ENCODE measurements at regions not wholly inside any gene's neighbourhood (a gene's known extent, or its start where the extent isn't known, plus 50 kb on each side); places are given as distances from the start of the nearest gene placed in this dataset.
"Not testable (repeated sequence)": the region's sequence is repeated elsewhere in the genome, so short reads cannot be mapped to it uniquely, and the experiment has no call there.

DNA sequence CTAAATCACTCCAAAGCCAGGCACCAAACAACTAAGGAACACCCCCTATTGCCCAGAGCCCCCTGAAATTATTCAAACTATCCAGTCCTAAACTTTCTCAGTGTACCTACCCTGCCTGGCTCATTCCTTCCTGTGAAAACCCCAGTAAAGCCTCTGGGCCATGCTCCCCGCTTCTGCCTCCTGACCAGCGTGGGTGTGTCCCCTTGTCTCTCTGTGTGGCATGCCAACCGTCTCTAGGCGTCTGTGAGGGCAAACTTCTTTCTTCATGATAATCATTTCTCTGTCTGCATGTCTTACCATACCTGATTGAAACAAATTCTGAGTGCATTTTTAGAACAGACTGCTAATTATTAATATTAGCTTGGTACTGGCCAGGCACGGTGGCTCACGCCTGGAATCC lies 75.1 kb upstream of the EPCAM start:
- no peaks in the 10 kb centered on the region for H3K27me3 ChIP-seq
- ATAC-seq (no peak), DNase-seq (no peak)
- intact Hi-C loops (cut with DNase I): no loop called here
- H3K27ac ChIP-seq: no peak overlapping the region
- H3K4me3 ChIP-seq: no peak overlapping the region
- WGBS (ENCODE audit: insufficient coverage, low coverage, low lambda C conversion rate, missing lambda C conversion rate): 74% methylated on average over 6 of the region's 6 CpGs
- H3K36me3 ChIP-seq: no peaks in the 10 kb centered on the region
- TF ChIP-seq POLR2A (IDR thresholded peaks at IDR 0.05): no peak
- TF ChIP-seq, protein P1, sequence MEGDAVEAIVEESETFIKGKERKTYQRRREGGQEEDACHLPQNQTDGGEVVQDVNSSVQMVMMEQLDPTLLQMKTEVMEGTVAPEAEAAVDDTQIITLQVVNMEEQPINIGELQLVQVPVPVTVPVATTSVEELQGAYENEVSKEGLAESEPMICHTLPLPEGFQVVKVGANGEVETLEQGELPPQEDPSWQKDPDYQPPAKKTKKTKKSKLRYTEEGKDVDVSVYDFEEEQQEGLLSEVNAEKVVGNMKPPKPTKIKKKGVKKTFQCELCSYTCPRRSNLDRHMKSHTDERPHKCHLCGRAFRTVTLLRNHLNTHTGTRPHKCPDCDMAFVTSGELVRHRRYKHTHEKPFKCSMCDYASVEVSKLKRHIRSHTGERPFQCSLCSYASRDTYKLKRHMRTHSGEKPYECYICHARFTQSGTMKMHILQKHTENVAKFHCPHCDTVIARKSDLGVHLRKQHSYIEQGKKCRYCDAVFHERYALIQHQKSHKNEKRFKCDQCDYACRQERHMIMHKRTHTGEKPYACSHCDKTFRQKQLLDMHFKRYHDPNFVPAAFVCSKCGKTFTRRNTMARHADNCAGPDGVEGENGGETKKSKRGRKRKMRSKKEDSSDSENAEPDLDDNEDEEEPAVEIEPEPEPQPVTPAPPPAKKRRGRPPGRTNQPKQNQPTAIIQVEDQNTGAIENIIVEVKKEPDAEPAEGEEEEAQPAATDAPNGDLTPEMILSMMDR (IDR thresholded peaks at IDR 0.05): no peak
- no peaks in the 10 kb centered on the region for H3K4me1 ChIP-seq
- no peaks in the 10 kb centered on the region for H3K9me3 ChIP-seq

DNA sequence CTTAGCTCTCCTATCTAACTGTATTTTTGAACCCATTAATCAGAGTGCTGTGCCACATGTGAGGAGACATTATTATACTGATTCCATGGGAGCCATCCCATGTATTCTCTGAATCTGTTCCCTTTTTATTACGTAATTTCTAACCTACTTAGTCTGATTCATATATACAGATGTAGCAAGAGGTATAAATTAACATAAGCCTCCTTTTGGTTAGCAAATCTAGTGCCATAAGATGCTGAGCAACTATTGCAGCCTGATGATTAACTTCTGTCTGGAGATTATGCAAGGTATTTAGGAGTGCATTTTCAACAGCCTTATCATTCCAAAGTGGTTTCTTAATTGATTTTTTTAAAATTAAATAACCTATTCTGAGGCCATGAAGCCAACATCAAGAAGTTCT lies 80.2 kb upstream of the EPCAM start:
- Histone ChIP-seq H3K27ac (no peak overlapping the region), H3K9me3 (no peaks in the 10 kb centered on the region), H3K36me3 (no peaks in the 10 kb centered on the region), H3K27me3 (no peaks in the 10 kb centered on the region), H3K4me3 (no peak overlapping the region), H3K4me1 (no peaks in the 10 kb centered on the region)
- intact Hi-C loops (cut with DNase I): no loop called here
- TF ChIP-seq, protein P1 (IDR thresholded peaks at IDR 0.05): no peak
- TF ChIP-seq POLR2A (IDR thresholded peaks at IDR 0.05): no peak
- ATAC-seq (no peak), DNase-seq (no peak)
- WGBS (ENCODE audit: insufficient coverage, low coverage, low lambda C conversion rate, missing lambda C conversion rate): 50% methylated on average over 1 of the region's 1 CpG

DNA sequence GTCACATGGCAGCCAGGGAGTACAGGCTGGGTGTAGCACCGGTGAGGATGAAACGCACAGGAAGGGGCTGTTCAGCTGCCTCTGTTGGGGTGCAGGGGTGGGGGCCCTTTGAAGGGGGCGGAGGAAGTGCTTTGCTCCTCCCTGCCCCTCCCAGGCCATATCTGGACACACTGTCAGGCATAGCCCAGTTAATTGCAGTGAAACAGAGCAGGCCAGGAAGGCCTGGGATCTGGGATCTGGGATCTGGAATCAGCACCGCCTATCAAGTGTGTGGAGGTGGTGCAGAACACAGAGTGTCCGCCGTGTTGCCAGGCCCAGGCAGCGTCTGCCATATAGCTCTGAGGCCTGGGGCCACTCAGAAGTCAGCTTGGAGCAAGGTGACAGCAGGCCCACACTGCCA lies 85.5 kb upstream of the EPCAM start:
- TF ChIP-seq, protein P1 (IDR thresholded peaks at IDR 0.05): no peak
- no peak for TF ChIP-seq POLR2A (IDR thresholded peaks at IDR 0.05)
- no CpG with 5 or more reads among the region's 7 CpGs for WGBS (ENCODE audit: insufficient coverage, low coverage, low lambda C conversion rate, missing lambda C conversion rate)
- Histone ChIP-seq H3K4me1 (no peaks in the 10 kb centered on the region), H3K9me3 (no peaks in the 10 kb centered on the region), H3K4me3 (no peak overlapping the region), H3K27me3 (no peaks in the 10 kb centered on the region), H3K27ac (no peak overlapping the region), H3K36me3 (no peaks in the 10 kb centered on the region)
- intact Hi-C loops (cut with DNase I): no loop called here
- ATAC-seq (no peak), DNase-seq (no peak)

DNA sequence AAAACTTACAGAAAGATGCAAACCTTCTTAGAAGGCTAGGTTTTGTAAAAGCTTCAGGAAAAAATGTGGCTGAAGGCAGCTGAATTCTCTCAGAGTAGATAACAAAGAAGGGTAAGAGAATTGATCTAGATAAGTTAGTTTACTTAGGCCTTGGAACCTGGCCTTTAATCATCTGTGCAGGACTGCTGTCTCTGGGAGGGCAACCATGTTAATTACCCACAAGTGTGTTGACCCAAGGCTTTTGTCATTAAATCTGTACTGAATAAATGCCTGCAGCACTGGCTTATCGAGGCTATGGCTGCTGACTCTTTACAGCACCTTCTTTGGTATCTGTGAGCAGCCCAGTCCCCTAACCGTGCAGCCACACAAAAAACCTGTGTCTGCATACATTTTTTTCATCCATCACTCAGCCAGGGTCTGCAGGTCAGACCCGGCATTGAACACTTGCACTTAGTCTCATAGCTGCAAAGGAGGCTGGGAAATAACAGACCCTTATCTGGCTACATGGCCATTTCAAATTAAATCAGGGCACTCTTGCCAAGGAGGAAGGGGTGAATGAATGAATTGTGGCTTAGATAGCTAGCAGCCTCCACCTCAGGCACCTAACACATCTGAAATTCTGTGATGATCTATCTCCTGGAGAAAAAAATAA lies 86.4 kb upstream of the EPCAM start:
- ATAC-seq: no peak
- no peak for DNase-seq
- Histone ChIP-seq H3K36me3 (no peaks in the 10 kb centered on the region), H3K4me1 (no peaks in the 10 kb centered on the region), H3K27me3 (no peaks in the 10 kb centered on the region), H3K9me3 (no peaks in the 10 kb centered on the region), H3K27ac (no peak overlapping the region), H3K4me3 (no peak overlapping the region)
- 93% methylated on average over 3 of the region's 3 CpGs for WGBS (ENCODE audit: insufficient coverage, low coverage, low lambda C conversion rate, missing lambda C conversion rate)
- intact Hi-C loops (cut with DNase I): no loop called here
- TF ChIP-seq, protein P1 (IDR thresholded peaks at IDR 0.05): no peak
- no peak for TF ChIP-seq POLR2A (IDR thresholded peaks at IDR 0.05)

DNA sequence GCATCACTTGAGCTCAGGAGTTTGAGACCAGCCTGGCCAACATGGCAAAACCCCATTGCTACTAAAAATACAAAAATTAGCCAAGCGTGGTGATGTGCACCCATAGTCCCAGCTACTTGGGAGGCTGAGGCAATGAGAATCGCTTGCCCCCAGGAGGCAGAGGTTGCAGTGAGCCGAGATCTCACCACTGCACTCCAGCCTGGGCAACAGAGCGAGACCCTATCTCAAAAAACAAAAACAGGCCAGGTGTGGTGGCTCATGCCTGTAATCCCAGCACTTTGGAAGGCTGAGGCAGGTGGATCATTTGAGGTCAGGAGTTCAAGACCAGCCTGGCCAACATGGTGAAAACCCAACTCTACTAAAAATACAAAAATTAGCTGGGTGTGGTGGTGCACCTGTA lies 89.6 kb upstream of the EPCAM start:
- H3K36me3 ChIP-seq; ATAC-seq; DNase-seq; H3K27me3 ChIP-seq; H3K27ac ChIP-seq; intact Hi-C loops (cut with DNase I); H3K4me1 ChIP-seq; H3K4me3 ChIP-seq; H3K9me3 ChIP-seq: not testable (repeated sequence)
- 90% methylated on average over 3 of the region's 4 CpGs for WGBS (ENCODE audit: insufficient coverage, low coverage, low lambda C conversion rate, missing lambda C conversion rate)

Data from right lobe of liver (tissue), 6 donors.